AG04449 (cell line): ENCODE measurements at regions not wholly inside any gene's neighbourhood (a gene's known extent, or its start where the extent isn't known, plus 50 kb on each side); places are given as distances from the start of the nearest gene placed in this dataset.

Source experiments
- CTCF ChIA-PET: fragments of 350-600 bp; formaldehyde crosslinking; extraction: SDS; loops from one replicate; lab custom pipeline; 2021; ENCODE audit warnings: antibody characterized with exemption; lab: Yijun Ruan, JAX
- POLR2A ChIA-PET: fragments of 400-600, 350-600 bp; formaldehyde crosslinking; extraction: SDS; loops from one replicate; lab custom pipeline; 2020; ENCODE audit warnings: antibody characterized with exemption, inconsistent platforms; lab: Yijun Ruan, JAX
- DNase-seq: peaks from one replicate; pipeline ENCODE4 v3.0.0-alpha.2; 2010; ENCODE audit warnings: low read depth, low spot score
- H3K4me3 ChIP-seq: 2 replicates; pipeline ENCODE4 v1.5.1; 2011; ENCODE audit warnings: low read depth, mild to moderate bottlenecking, control low read depth, low read length
- TF ChIP-seq, protein P1 (sequence below): IDR thresholded peaks from one replicate; pipeline ENCODE4 v1.5.1; 2011; ENCODE audit warnings: mild to moderate bottlenecking, moderate library complexity, low read length, control low read depth, inconsistent platforms; ENCODE audit not compliant: insufficient read depth; ENCODE audit errors: missing control alignments

DNA sequence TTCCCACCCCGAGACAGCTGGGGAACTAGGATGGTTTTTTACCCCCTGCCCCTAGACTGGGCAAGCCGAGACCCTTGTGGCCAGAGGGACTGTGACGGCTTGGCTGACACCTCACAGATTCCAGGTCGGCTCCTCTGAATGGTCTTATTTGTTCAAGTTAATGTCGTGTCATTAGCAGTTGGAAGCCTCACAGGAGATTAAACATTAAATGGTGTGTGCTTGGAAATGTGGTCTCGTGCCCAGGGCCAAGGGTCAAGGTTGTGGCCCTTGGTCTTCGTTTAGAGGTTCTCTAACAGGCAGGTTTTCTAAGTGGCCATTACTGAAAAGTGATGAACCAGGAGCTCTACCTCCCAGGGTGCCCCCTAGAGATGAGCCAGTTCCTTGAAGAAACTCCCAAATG is 61.2 kb upstream of the RXRA start:
- ChIA-PET CTCF (no interaction called here), POLR2A (no interaction called here)
- no peak for DNase-seq
- TF ChIP-seq, protein P1, sequence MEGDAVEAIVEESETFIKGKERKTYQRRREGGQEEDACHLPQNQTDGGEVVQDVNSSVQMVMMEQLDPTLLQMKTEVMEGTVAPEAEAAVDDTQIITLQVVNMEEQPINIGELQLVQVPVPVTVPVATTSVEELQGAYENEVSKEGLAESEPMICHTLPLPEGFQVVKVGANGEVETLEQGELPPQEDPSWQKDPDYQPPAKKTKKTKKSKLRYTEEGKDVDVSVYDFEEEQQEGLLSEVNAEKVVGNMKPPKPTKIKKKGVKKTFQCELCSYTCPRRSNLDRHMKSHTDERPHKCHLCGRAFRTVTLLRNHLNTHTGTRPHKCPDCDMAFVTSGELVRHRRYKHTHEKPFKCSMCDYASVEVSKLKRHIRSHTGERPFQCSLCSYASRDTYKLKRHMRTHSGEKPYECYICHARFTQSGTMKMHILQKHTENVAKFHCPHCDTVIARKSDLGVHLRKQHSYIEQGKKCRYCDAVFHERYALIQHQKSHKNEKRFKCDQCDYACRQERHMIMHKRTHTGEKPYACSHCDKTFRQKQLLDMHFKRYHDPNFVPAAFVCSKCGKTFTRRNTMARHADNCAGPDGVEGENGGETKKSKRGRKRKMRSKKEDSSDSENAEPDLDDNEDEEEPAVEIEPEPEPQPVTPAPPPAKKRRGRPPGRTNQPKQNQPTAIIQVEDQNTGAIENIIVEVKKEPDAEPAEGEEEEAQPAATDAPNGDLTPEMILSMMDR: no peak
- H3K4me3 ChIP-seq: no peak overlapping the region

DNA sequence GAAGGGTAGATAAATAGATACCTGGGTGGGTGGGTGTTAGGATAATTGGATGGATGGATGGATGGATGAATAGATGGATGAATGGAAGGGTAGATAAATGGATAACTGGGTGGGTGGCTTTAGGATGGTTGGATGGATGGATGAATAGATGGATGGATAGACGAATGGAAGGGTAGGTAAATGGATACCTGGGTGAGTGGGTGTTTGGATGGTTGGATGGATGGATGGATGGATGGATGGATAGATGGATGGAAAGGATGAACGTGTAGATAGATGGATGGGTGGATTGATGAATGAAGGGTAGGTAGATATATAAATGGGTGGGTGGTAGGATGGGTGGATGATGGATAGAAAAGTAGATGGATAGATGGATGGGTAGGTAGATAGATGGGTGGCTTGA is 59.8 kb upstream of the RXRA start:
- ChIA-PET CTCF (no interaction called here), POLR2A (no interaction called here)
- no peak for DNase-seq
- TF ChIP-seq, protein P1: no peak
- H3K4me3 ChIP-seq: no peak overlapping the region

DNA sequence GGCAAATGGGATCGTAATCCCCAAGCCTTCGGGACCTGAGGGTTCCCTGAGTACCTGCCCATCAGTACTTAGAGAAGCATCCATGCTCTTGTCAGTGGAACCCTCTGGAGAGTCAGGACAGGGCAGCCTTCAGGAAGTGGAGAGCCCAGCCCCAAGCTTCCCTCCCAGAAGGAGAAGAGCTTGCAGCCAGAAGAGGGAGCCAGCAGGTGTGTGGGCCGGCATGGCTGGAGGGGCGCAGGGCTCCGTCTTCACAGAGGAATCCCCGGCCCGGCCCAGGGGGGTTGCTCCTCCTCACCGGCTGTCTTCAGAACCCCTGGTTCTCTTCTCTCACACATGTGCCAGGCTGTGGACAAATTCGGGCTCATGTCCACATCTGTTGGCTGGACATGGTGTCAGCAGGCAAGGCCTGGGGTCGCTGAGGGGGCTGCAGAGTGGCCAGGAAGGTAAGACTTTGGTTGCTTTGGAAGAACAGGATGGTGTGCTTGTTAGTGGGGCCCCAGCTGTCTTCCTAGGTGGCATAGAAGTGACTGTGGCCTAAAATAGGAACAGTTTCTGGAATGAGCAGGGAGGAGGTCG is 58.9 kb upstream of the RXRA start:
- H3K4me3 ChIP-seq: no peak overlapping the region
- ChIA-PET POLR2A (interaction anchor here (0.6 kb wide), 1 partner anchor 121 kb away, joined by 3 read pairs; no protein-coding TSS in a partner anchor), CTCF (no interaction called here)
- no peak for DNase-seq
- TF ChIP-seq, protein P1: peak; percentile 26

DNA sequence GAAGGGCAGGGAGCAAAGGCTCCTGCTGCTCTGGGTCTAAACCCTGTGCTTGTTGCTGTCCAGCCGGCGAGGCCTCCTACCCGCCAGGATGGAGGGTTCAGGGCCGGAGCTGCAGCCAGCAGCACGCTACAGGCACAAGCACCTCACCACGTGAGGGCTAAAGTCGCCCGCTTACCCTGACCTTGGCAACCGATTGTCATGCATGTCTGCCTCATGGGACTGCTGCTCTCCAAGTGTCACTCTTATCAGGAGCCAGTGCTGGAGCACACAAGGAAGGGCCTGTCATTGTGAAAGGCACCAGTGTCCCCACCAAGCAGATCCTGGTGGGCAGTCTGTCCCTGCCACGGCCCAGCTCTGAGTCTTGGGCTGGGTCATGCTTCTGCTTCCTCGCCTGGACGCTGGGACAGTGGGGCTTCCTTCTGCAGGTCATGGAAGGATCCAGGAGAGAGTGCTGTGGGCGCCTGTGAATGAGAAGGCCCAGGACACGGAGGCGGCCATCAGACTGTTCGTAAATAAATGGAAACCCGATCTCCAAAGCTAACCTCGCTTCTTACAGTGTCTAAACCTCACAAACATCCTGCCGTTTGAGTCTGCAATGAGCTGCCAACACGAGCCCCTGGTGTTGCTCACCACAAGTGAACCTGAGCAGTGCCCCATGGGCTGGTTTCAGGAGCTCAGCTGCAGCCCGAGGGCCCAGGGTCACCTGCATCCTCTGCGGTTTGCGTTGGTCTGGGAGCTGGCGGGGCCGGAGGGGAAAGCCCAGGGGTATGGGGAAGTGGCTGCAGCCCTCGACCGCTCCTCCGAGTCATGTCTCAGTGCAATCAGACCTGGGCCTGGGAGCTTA is 58.2 kb upstream of the RXRA start:
- ChIA-PET POLR2A (interaction anchor here (0.6 kb wide), 1 partner anchor 122 kb away, joined by 3 read pairs; no protein-coding TSS in a partner anchor), CTCF (interaction anchor here (1.3 kb wide), 1 partner anchor 175 kb away, joined by 6 read pairs; no protein-coding TSS in a partner anchor)
- no peak overlapping the region for H3K4me3 ChIP-seq
- TF ChIP-seq, protein P1: no peak
- DNase-seq: no peak

DNA sequence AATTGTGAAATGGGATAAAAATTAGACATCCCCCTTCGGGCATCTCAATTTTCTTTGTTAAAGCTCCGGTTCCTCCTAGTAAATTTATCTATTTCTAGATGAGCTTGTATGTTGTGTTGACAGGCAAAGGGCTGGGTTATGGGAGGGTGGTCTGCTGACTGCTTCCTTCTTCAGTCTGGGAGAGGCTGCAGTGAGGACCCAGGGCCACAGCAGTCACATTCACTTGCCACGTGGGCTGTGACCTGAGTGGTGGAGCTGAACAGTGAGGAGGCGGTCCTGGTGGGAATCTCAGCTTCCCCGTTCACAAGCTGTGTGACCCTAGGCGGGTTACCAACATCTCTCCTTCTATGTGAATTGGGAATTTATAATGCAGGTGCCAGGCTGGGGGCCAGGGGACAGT is 57.5 kb upstream of the RXRA start:
- TF ChIP-seq, protein P1: no peak
- CTCF ChIA-PET: interaction anchor here (1.1 to 1.3 kb wide), 2 partner anchors 12 to 174 kb away, joined by 3 to 6 read pairs; no protein-coding TSS in a partner anchor
- POLR2A ChIA-PET: no interaction called here
- H3K4me3 ChIP-seq: no peak overlapping the region
- DNase-seq: no peak

DNA sequence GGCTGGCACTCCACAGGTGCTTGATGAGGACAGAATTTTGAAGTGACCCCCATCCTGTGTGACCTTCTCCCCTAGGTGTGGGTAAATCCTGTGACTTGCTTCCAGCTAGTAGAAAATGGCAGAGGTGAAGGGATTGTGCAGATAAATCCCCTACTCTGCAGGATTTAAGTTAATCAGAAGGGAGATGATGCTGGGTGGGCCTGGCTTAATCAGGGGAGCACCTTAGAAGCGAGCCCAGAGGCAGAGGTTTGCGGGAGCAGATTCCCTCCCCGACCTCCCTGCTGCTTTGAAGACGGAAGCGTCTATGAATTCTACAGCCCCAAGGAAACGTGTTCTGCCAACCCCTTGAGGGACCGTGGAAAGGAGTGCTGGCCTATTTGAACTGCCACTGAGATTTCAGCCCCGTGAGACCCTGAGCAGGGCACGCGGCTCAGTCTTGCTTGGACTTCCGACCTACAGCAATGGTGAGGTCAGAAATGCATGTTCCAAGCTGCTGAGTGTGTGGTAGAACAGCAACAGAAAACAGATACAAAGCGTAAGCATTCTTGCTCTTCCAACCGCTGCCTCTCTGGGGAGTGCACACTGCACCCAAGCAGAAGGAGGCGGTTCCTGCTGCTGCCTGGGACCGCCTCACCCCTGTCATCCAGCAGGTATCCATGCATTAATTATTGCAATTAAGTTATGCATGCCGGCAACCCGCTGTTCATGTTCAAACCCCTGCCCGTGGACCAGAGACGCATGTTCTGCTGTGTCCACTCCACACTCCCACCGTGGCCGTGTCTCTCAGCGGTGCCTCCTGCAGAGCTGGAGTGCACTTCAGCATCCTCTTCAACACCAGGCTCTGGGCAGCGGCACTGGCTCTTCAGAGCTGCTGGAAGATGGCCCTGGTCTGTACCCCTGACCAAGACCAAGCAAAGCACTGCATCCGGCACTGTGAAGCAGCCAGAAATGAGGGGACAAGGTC is 54.6 kb upstream of the RXRA start:
- no peak for DNase-seq
- ChIA-PET POLR2A (no interaction called here), CTCF (no interaction called here)
- TF ChIP-seq, protein P1: no peak
- H3K4me3 ChIP-seq: no peak overlapping the region
